ENCODE measurements at regions not wholly inside any gene's neighbourhood (a gene's known extent, or its start where the extent isn't known, plus 50 kb on each side); places are given as distances from the start of the nearest gene placed in this dataset.

DNA sequence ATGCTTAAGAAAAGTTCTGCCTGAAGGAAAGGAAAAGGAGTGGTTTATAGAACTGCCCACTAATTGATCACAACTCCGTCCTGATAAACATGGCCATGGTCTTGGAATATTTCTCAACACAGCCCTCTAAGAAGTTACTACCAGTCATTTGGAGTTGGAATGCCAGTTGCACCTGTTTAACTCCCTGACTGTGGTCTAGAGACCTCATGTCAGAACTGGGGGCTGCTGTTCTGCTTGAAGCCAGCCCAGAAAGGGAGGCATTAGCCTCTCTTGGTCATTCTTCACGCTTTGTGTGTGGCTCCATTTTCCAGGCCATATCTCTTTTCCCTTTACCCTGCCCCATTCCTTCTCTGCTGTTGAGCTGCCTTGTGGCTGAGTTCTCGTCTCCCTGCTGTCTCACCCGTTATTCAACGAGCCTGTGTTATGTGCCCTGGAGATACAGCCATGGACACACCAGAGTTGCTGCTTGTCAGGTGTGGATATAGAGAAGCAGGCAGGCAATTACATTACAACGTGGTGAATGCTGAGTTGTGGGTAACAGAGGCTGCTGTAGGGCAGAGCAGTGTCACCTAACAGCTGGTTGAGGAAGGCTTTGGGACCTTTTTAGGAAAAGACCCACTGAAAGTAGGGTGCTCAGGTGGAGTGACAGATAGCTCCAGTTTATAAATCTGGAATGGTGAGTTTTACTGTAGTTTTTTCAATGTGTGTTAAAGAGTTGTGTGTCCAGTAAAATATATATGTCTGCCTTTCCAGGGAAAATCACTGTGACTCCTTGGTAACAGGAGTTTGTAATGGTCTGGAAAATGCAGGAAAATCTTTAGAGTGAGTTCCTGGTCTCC is 137.0 kb upstream of the IPO9 start:
- Mint-ChIP-seq H3K27ac (ENCODE audit: unreplicated experiment) (no peak overlapping the region), H3K4me1 (ENCODE audit: unreplicated experiment) (peaks cover 3% of the 10 kb centered on the region), H3K36me3 (ENCODE audit: low read depth, unreplicated experiment) (peaks cover 10% of the 10 kb centered on the region), H3K4me3 (ENCODE audit: unreplicated experiment) (no peak overlapping the region), H3K27me3 (ENCODE audit: unreplicated experiment) (peaks cover 8% of the 10 kb centered on the region), H3K9me3 (ENCODE audit: unreplicated experiment) (no peaks in the 10 kb centered on the region)
- TF ChIP-seq, protein P1, sequence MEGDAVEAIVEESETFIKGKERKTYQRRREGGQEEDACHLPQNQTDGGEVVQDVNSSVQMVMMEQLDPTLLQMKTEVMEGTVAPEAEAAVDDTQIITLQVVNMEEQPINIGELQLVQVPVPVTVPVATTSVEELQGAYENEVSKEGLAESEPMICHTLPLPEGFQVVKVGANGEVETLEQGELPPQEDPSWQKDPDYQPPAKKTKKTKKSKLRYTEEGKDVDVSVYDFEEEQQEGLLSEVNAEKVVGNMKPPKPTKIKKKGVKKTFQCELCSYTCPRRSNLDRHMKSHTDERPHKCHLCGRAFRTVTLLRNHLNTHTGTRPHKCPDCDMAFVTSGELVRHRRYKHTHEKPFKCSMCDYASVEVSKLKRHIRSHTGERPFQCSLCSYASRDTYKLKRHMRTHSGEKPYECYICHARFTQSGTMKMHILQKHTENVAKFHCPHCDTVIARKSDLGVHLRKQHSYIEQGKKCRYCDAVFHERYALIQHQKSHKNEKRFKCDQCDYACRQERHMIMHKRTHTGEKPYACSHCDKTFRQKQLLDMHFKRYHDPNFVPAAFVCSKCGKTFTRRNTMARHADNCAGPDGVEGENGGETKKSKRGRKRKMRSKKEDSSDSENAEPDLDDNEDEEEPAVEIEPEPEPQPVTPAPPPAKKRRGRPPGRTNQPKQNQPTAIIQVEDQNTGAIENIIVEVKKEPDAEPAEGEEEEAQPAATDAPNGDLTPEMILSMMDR (IDR thresholded peaks at IDR 0.05; ENCODE audit: unreplicated experiment): no peak
- no peak for DNase-seq (ENCODE audit: low spot score)

DNA sequence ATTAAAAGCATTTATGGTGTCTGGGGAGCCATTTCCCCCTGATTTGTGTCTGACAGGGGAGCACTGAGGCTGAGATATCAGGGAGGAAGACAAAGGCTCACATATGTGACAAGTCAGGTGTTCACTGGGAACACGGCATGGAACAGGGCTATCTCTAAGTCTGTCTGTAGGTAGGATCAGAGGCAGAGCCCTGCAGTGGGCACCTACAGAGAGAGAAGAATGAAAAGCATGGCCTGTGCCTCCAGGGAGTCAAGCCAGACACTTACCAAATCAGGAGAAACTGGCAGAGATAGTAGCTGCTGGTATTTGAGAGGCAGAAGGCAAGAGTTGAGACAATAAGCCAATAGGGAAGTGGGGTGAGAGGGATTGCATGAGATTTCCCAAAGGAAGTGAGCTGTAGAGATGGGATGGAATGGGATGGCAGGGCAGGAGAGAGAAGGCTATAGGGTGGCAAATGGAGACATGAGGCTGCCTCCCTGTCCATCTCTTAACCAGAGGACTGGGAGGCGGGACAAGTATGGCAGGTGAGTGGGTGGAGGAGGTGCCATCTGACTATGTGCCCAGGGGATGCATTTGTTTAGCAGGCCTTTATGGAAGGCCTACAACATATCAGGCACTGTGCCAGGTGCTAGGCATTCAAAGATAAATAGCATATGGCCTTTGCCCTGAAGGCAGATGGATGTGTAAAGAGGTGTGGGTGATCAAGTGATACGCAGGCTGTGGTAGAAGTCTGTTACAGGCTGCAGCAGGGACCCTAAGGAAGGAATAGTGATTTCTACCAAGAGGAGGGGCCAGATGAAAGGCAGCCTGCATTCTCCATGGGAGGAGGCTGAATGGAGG is 136.2 kb upstream of the IPO9 start:
- H3K9me3 Mint-ChIP-seq (ENCODE audit: unreplicated experiment): no peaks in the 10 kb centered on the region
- no peaks in the 10 kb centered on the region for H3K4me1 Mint-ChIP-seq (ENCODE audit: unreplicated experiment)
- peaks cover 8% of the 10 kb centered on the region for H3K27me3 Mint-ChIP-seq (ENCODE audit: unreplicated experiment)
- DNase-seq (ENCODE audit: low spot score): no peak
- peaks cover 10% of the 10 kb centered on the region for H3K36me3 Mint-ChIP-seq (ENCODE audit: low read depth, unreplicated experiment)
- no peak overlapping the region for H3K27ac Mint-ChIP-seq (ENCODE audit: unreplicated experiment)
- TF ChIP-seq, protein P1 (IDR thresholded peaks at IDR 0.05; ENCODE audit: unreplicated experiment): no peak
- H3K4me3 Mint-ChIP-seq (ENCODE audit: unreplicated experiment): no peak overlapping the region

DNA sequence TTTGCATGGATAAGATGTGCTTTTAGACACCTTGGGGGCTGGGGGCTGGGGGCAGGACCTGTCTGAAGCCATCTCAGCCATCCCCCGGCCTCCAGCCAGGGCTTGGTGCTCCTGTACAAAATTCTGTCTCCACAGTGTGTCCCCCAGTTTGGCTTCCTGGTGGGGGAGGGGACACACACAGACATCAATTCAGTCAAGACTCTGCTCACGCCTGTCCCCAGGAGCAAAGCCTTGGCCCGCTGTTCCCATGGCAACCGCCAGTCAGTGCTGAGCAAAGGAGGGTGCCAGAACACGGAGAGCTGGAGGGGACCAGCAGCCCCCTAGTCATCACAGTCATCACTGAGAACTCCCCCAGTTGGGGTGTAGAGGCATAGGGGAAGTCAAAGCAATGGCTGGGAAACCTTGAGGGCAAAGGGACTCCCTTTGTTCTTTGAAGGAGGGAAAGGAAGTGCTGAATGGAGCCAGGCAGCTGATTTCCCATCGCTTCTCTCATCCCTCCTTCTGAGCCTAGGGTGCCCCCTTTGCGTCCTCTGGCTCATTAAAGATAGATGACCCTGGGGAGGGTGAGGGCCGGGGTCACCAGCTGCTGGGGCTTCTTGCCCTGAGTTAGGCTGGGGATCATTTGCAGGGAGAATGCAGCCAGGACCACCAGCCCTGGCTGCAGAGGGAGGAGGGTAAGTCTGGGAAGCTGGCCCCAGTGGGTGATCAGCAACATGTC is 134.9 kb upstream of the IPO9 start:
- H3K9me3 Mint-ChIP-seq (ENCODE audit: unreplicated experiment): no peaks in the 10 kb centered on the region
- H3K4me1 Mint-ChIP-seq (ENCODE audit: unreplicated experiment): peaks cover 4% of the 10 kb centered on the region
- no peak for DNase-seq (ENCODE audit: low spot score)
- H3K27ac Mint-ChIP-seq (ENCODE audit: unreplicated experiment): no peak overlapping the region
- peaks cover 12% of the 10 kb centered on the region for H3K36me3 Mint-ChIP-seq (ENCODE audit: low read depth, unreplicated experiment)
- TF ChIP-seq, protein P1 (IDR thresholded peaks at IDR 0.05; ENCODE audit: unreplicated experiment): no peak
- H3K27me3 Mint-ChIP-seq (ENCODE audit: unreplicated experiment): peaks cover 12% of the 10 kb centered on the region
- H3K4me3 Mint-ChIP-seq (ENCODE audit: unreplicated experiment): no peak overlapping the region

DNA sequence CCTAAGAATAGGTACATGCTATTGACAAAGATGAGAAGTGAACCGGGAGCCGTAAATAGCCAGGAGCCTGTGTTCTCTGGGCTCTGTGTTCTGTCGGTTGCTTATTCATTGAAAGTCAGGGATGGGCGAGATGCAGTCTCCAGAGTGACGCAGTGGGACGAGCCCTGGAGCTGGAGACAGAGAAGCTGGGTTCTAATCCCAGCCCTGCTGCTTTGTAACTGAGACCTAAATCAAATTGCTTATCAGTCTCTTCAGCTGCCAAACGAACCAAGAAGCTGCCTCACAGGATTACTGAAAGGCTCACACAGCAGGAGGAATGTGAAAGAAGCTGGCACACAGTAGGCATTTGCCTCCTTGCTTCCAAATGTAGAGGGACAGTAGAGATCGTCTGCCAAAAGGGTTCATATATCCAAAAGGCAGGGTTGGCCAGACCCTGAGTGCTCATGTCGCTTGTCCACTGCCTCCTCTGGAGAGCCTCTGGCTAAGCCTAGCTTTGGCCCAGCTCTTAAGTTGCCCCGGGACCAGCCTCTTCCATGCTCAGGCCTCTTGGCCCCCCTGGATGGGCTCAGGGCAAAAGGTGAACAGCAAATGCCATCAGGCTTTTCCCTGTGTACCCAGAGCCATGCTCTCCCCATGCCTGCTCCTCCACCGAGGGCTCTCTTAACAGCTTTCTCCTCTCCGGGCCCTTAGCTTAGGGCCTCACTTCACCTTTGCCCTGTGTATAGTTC is 134.2 kb upstream of the IPO9 start:
- no peak overlapping the region for H3K4me3 Mint-ChIP-seq (ENCODE audit: unreplicated experiment)
- H3K27me3 Mint-ChIP-seq (ENCODE audit: unreplicated experiment): peaks cover 12% of the 10 kb centered on the region
- TF ChIP-seq, protein P1 (IDR thresholded peaks at IDR 0.05; ENCODE audit: unreplicated experiment): no peak
- peaks cover 12% of the 10 kb centered on the region for H3K36me3 Mint-ChIP-seq (ENCODE audit: low read depth, unreplicated experiment)
- no peak for DNase-seq (ENCODE audit: low spot score)
- H3K9me3 Mint-ChIP-seq (ENCODE audit: unreplicated experiment): no peaks in the 10 kb centered on the region
- H3K27ac Mint-ChIP-seq (ENCODE audit: unreplicated experiment): no peak overlapping the region
- H3K4me1 Mint-ChIP-seq (ENCODE audit: unreplicated experiment): peaks cover 4% of the 10 kb centered on the region
